Naive thymus-derived CD4-positive, alpha-beta T cell (primary cell): ENCODE measurements at regions not wholly inside any gene's neighbourhood (a gene's known extent, or its start where the extent isn't known, plus 50 kb on each side); places are given as distances from the start of the nearest gene placed in this dataset.

Source experiments
- ATAC-seq: fragments of 150-1000 bp; cut with Tn5 transposase; 2 replicates; pipeline ENCODE4 v1.10.0; 2021; ENCODE audit warnings: mild to moderate bottlenecking, moderate library complexity
- CTCF ChIA-PET: fragments of 350-600 bp; sonication (Branson Sonifier 250); formaldehyde crosslinking; loops from one replicate; lab custom pipeline; 2021; ENCODE audit warnings: antibody characterized with exemption; lab: Charles Lee
- POLR2A ChIA-PET: fragments of 350-600 bp; sonication (Branson Sonifier 250); formaldehyde crosslinking; loops from one replicate; lab custom pipeline; 2021; ENCODE audit warnings: antibody characterized with exemption, inconsistent platforms; lab: Charles Lee
- DNase-seq, 9 donors: peaks; one replicate each; pipeline versions ENCODE4 v3.0.0 to v3.0.0-alpha.2; 2020 to 2022; ENCODE audit warnings: mixed read lengths in 1 of 9
- H3K27ac ChIP-seq: one replicate; pipeline ENCODE4 v1.7.0; 2013; ENCODE audit warnings: mild to moderate bottlenecking, low read depth, low read length, moderate library complexity
- H3K27me3 ChIP-seq, 2 donors: one replicate each; pipeline ENCODE4 v1.7.0; 2013; ENCODE audit warnings: low read length in 2 of 2, mild to moderate bottlenecking in 2 of 2, moderate library complexity in 2 of 2; ENCODE audit not compliant: control insufficient read depth in 2 of 2, insufficient read depth in 2 of 2
- H3K36me3 ChIP-seq, 3 experiments: 1 replicate in 2 of 3; 2 replicates in 1 of 3; pipeline ENCODE4 v1.7.0; 2013; ENCODE audit warnings: low read length in 3 of 3, mild to moderate bottlenecking in 3 of 3, moderate library complexity in 1 of 3; ENCODE audit not compliant: insufficient read depth in 3 of 3, control insufficient read depth in 2 of 3
- H3K4me1 ChIP-seq, 2 donors: one replicate each; pipeline ENCODE4 v1.7.0; 2013; ENCODE audit warnings: low read length in 2 of 2, mild to moderate bottlenecking in 2 of 2, moderate library complexity in 1 of 2; ENCODE audit not compliant: control insufficient read depth in 2 of 2, insufficient read depth in 2 of 2
- H3K4me3 ChIP-seq: 2 replicates; pipeline ENCODE4 v1.7.0; 2013; ENCODE audit warnings: mild to moderate bottlenecking, low read length
- H3K9me3 ChIP-seq, 3 experiments: 1 replicate in 2 of 3; 2 replicates in 1 of 3; pipeline ENCODE4 v1.7.0; 2013; ENCODE audit warnings: low read length in 3 of 3; ENCODE audit not compliant: control insufficient read depth in 2 of 3
- H3K27ac Mint-ChIP-seq, 9 donors: one replicate each; pipeline ENCODE4 v1.8.0; 2020 to 2022; ENCODE audit warnings: mixed read lengths in 9 of 9, mild to moderate bottlenecking in 8 of 9, moderate library complexity in 5 of 9, inconsistent platforms in 2 of 9
- H3K27me3 Mint-ChIP-seq, 5 donors: one replicate each; pipeline ENCODE4 v1.8.0; 2021 to 2022; ENCODE audit warnings: mixed read lengths in 5 of 5, mild to moderate bottlenecking in 1 of 5
- H3K36me3 Mint-ChIP-seq, 5 donors: one replicate each; pipeline ENCODE4 v1.8.0; 2020 to 2022; ENCODE audit warnings: mixed read lengths in 5 of 5, mild to moderate bottlenecking in 3 of 5, inconsistent platforms in 1 of 5
- H3K4me1 Mint-ChIP-seq, 7 donors: one replicate each; pipeline ENCODE4 v1.8.0; 2020 to 2022; ENCODE audit warnings: mixed read lengths in 7 of 7, mild to moderate bottlenecking in 3 of 7, inconsistent platforms in 1 of 7
- H3K4me3 Mint-ChIP-seq, 10 donors: one replicate each; pipeline ENCODE4 v1.8.0; 2020 to 2022; ENCODE audit warnings: mild to moderate bottlenecking in 10 of 10, mixed read lengths in 10 of 10, moderate library complexity in 6 of 10, inconsistent platforms in 2 of 10
- H3K9me3 Mint-ChIP-seq, 11 donors: one replicate each; pipeline ENCODE4 v1.8.0; 2020 to 2022; ENCODE audit warnings: mixed read lengths in 11 of 11, mild to moderate bottlenecking in 4 of 11, inconsistent platforms in 1 of 11, moderate library complexity in 1 of 11
- intact Hi-C, 2 donors: fragments of 100-400 bp; cut with micrococcal nuclease; formaldehyde crosslinking; loops; one replicate each; pipeline ENCODE4 v1.15.1; 2023

DNA sequence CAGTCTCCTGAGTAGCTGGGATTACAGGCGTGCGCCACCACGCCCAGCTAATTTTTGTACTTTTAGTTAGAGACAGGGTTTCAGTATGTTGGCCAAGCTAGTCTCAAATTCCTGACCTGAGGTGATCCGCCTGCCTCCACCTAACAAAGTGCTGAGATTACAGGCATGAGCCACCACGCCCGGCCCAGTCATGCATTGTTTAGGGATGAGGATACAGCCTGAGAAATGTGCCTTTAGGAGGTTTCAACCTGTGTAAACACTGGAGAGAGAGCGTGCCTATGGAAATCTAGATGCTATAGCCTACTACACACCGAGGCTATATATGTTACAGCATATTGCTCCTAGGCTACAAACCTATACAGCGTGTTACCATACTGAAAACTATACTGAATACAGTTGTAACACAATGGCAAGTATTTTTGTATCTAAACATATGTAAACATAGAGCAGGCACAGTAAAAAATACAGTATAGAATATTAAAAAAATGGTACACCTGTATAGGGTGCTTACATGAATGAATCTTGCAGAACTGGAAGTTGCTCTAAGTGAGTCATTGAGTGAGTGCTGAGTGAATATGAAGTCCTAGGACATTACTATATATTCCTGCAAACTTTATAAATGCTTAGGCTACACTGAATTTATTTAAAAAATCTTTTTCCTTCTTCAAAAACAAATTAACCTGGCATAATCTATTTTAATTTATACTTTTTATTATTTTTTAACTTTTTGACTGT, 588.2 kb upstream of the ADGRL3 start:
- Mint-ChIP-seq H3K4me1 (no peaks in the 10 kb centered on the region), H3K36me3 (peaks cover 0 to 3% (median 0%) of the 10 kb centered on the region in 5 donors), H3K27me3 (no peaks in the 10 kb centered on the region), H3K27ac (no peak overlapping the region), H3K4me3 (no peak overlapping the region), H3K9me3 (peaks cover 5 to 22% (median 13%) of the 10 kb centered on the region in 11 donors)
- ATAC-seq (no peak), DNase-seq (no peak)
- Histone ChIP-seq H3K27me3 (no peaks in the 10 kb centered on the region), H3K9me3 (no peaks in the 10 kb centered on the region), H3K36me3 (no peaks in the 10 kb centered on the region), H3K4me3 (no peak overlapping the region), H3K27ac (no peak overlapping the region), H3K4me1 (no peaks in the 10 kb centered on the region)
- POLR2A ChIA-PET, result no interaction called here
- intact Hi-C loops, result no loop called here
- CTCF ChIA-PET, result no interaction called here

DNA sequence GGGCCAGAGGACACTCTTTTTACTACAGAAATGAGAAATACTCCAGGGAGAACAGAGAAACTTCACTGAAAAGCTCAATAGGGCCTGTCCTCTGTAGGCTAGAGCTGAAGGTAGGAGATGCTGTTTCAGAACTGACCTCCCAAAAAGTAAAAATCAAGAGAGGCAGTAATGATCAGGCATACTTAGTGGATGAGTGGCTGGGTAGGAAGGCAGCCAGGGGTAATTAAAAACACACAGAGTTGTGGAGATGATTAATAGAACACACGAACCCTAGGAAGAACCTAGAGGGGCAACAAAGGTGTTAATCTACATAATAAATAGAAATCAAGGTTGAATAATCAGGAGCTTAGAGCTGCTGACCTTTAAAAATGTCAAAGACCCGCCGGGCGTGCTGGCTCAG, 582.4 kb upstream of the ADGRL3 start:
- Histone ChIP-seq H3K36me3 (no peaks in the 10 kb centered on the region), H3K4me3 (no peak overlapping the region), H3K4me1 (no peaks in the 10 kb centered on the region), H3K27me3 (no peaks in the 10 kb centered on the region), H3K9me3 (no peaks in the 10 kb centered on the region), H3K27ac (no peak overlapping the region)
- Mint-ChIP-seq H3K27ac (no peak overlapping the region), H3K27me3 (no peaks in the 10 kb centered on the region), H3K4me1 (no peaks in the 10 kb centered on the region), H3K36me3 (peaks cover 0 to 3% (median 0%) of the 10 kb centered on the region in 5 donors), H3K9me3 (peaks cover 0 to 24% (median 15%) of the 10 kb centered on the region in 11 donors), H3K4me3 (no peak overlapping the region)
- DNase-seq, result no peak
- ChIA-PET POLR2A (no interaction called here), CTCF (no interaction called here)
- ATAC-seq, result no peak
- intact Hi-C loops, result no loop called here

DNA sequence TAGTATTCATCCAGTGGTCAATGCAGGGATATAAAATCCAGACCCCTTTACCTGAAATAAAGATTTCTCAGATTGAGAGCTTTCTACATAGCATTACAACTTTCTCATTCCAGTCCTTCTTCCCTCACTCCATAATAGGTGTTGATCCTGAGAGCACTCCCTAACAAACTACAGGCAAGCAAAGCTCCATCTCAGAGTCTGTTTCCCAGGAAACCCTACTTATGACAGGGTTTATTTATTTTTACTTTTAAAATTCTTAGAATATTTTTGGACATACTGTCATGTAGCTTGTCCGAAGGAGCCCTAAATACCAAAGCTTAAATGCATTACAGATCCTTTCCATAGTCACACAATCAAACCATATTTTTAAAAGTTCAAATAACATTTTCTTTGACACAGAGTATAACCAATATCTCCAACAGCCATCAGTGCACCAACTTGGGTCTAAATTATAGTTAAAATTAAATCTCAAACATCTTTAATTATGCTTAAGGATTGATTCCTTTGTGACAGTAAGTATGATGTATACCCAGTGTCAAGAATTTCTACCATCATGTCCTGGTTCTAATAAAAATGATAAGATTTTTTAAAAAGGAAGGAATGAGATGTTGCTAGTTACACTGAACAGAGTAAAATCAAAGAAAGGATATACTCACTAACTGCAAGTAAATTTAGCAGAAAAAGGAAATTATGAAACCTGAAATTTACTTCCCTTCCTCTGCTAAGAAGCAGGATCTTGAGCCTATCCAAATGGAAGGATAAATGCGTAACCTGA, 580.4 kb upstream of the ADGRL3 start:
- Histone ChIP-seq H3K36me3 (no peaks in the 10 kb centered on the region), H3K4me1 (no peaks in the 10 kb centered on the region), H3K4me3 (no peak overlapping the region), H3K27me3 (no peaks in the 10 kb centered on the region), H3K9me3 (no peaks in the 10 kb centered on the region), H3K27ac (no peak overlapping the region)
- intact Hi-C loops, result no loop called here
- H3K27me3 Mint-ChIP-seq, result no peaks in the 10 kb centered on the region
- ChIA-PET CTCF (no interaction called here), POLR2A (no interaction called here)
- no peaks in the 10 kb centered on the region for H3K4me1 Mint-ChIP-seq
- peaks cover 0 to 24% (median 12%) of the 10 kb centered on the region in 11 donors for H3K9me3 Mint-ChIP-seq
- no peak overlapping the region for H3K27ac Mint-ChIP-seq
- H3K4me3 Mint-ChIP-seq, result no peak overlapping the region
- ATAC-seq (no peak), DNase-seq (no peak)
- peaks cover 0 to 3% (median 0%) of the 10 kb centered on the region in 5 donors for H3K36me3 Mint-ChIP-seq

DNA sequence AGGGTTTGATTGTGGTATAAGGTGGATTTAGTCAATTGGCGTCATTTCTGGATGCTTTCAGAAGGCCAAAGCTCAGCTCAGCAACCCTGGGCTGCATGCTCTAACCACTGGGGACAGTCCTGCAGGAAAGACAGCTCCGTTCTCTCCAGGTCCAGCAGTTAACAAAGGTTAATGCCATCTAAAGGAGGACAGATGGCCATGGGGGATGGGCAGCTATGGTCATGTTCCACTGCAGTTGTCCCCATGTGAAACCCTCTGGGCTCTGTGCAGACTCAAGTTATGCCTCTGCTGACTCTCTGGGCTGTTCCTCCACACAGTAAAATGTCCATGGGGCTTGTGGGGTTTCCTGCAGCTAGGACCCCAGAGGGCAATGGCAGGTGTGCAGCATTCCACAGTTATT, 562.1 kb upstream of the ADGRL3 start:
- no peaks in the 10 kb centered on the region for H3K4me1 ChIP-seq
- POLR2A ChIA-PET, result no interaction called here
- H3K9me3 ChIP-seq, result peaks cover 0 to 7% (median 0%) of the 10 kb centered on the region in 3 experiments
- H3K27me3 ChIP-seq, result no peaks in the 10 kb centered on the region
- ATAC-seq (no peak), DNase-seq (no peak)
- Mint-ChIP-seq H3K4me3 (no peak overlapping the region), H3K9me3 (peaks cover 0 to 47% (median 17%) of the 10 kb centered on the region in 11 donors), H3K4me1 (no peaks in the 10 kb centered on the region), H3K27me3 (no peaks in the 10 kb centered on the region), H3K36me3 (no peaks in the 10 kb centered on the region), H3K27ac (no peak overlapping the region)
- intact Hi-C loops, result no loop called here
- no peaks in the 10 kb centered on the region for H3K36me3 ChIP-seq
- no peak overlapping the region for H3K27ac ChIP-seq
- CTCF ChIA-PET, result no interaction called here
- no peak overlapping the region for H3K4me3 ChIP-seq

DNA sequence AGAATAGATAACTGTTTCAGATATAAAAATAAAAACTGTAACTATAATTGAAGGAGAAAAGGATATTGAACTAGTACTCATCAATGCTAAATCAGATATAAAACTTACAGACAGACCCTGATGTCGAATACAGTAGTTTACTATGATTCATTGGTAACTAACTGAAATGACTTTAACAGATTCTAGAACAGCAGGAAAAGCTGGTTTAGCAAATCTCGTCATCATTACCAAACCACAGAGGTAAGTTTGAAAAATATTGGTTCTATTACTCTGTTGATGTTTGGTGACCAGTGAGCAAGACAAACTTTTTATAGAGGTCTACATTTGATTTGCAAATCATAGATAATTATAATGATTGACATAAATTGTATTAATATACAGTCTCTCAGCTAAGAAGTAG, 551.4 kb upstream of the ADGRL3 start:
- Histone ChIP-seq H3K9me3 (no peaks in the 10 kb centered on the region), H3K36me3 (no peaks in the 10 kb centered on the region), H3K27ac (no peak overlapping the region), H3K4me1 (no peaks in the 10 kb centered on the region), H3K4me3 (no peak overlapping the region), H3K27me3 (no peaks in the 10 kb centered on the region)
- CTCF ChIA-PET, result no interaction called here
- no peak for DNase-seq
- H3K4me3 Mint-ChIP-seq, result no peak overlapping the region
- no peaks in the 10 kb centered on the region for H3K27me3 Mint-ChIP-seq
- H3K27ac Mint-ChIP-seq, result no peak overlapping the region
- H3K9me3 Mint-ChIP-seq, result peaks cover under 1 to 14% (median 6%) of the 10 kb centered on the region in 11 donors
- no peak for ATAC-seq
- no peaks in the 10 kb centered on the region for H3K4me1 Mint-ChIP-seq
- H3K36me3 Mint-ChIP-seq, result no peaks in the 10 kb centered on the region
- POLR2A ChIA-PET, result no interaction called here
- intact Hi-C loops, result no loop called here

DNA sequence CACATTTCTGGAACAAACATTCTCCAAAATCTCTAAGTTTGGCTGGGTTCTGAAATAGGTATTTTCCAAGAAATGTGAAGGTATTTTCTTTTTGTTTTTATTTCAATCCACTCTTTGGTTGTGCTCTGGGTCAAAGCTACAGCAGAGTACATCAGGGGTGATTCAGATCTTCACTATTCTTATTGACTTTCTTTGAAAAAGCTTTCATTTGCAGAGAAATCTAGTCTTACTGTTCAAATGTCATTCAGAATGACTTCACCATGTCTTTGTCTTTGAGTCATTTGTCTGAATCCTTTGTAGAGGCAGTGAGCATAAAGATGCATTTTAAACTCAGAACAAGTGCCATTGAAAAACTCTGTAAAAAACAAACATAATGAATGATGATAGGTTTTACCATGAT, 547.2 kb upstream of the ADGRL3 start:
- no peak overlapping the region for H3K4me3 ChIP-seq
- no peaks in the 10 kb centered on the region for H3K27me3 ChIP-seq
- Mint-ChIP-seq H3K4me1 (no peaks in the 10 kb centered on the region), H3K4me3 (no peak overlapping the region), H3K36me3 (no peaks in the 10 kb centered on the region), H3K27ac (no peak overlapping the region), H3K27me3 (no peaks in the 10 kb centered on the region), H3K9me3 (peaks cover 1 to 22% (median 5%) of the 10 kb centered on the region in 11 donors)
- H3K36me3 ChIP-seq, result no peaks in the 10 kb centered on the region
- no peaks in the 10 kb centered on the region for H3K4me1 ChIP-seq
- ATAC-seq (no peak), DNase-seq (no peak)
- ChIA-PET POLR2A (no interaction called here), CTCF (no interaction called here)
- intact Hi-C loops, result no loop called here
- H3K9me3 ChIP-seq, result no peaks in the 10 kb centered on the region
- no peak overlapping the region for H3K27ac ChIP-seq

DNA sequence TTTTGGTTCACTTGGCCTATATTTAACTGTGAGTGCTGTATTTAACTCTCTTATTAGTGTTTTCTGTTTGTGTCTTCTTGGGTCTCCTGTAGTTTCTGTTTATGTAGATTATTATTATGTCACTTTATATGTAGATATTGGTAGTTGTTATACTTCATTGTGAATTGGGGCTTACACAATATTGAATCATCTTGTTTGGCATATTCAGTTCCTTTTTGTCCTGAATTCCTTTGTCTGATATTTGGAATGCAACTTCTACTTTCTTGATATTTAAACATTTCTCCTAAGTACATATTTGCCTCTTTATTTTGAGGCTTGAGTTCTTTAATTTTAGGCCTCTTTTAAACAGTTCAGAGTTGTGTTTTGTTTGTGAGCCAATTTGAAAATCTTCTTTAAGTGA, 544.8 kb upstream of the ADGRL3 start:
- H3K9me3 ChIP-seq, result no peaks in the 10 kb centered on the region
- no peak for ATAC-seq
- H3K27me3 ChIP-seq, result no peaks in the 10 kb centered on the region
- H3K4me3 Mint-ChIP-seq, result no peak overlapping the region
- H3K4me3 ChIP-seq, result no peak overlapping the region
- POLR2A ChIA-PET, result no interaction called here
- H3K27ac Mint-ChIP-seq, result no peak overlapping the region
- no peaks in the 10 kb centered on the region for H3K36me3 Mint-ChIP-seq
- intact Hi-C loops, result no loop called here
- peaks cover 3 to 14% (median 7%) of the 10 kb centered on the region in 11 donors for H3K9me3 Mint-ChIP-seq
- H3K36me3 ChIP-seq, result no peaks in the 10 kb centered on the region
- H3K27ac ChIP-seq, result no peak overlapping the region
- no peaks in the 10 kb centered on the region for H3K4me1 ChIP-seq
- no peaks in the 10 kb centered on the region for H3K27me3 Mint-ChIP-seq
- no peak for DNase-seq
- CTCF ChIA-PET, result no interaction called here
- H3K4me1 Mint-ChIP-seq, result no peaks in the 10 kb centered on the region
